CD4-positive, alpha-beta T cell treated with Interleukin-4 for 4 hours (primary cell): ENCODE measurements at regions not wholly inside any gene's neighbourhood (a gene's known extent, or its start where the extent isn't known, plus 50 kb on each side); places are given as distances from the start of the nearest gene placed in this dataset.

Experiments
- DNase-seq: peaks from one replicate; pipeline ENCODE4 v3.0.0-alpha.2; 2020

DNA sequence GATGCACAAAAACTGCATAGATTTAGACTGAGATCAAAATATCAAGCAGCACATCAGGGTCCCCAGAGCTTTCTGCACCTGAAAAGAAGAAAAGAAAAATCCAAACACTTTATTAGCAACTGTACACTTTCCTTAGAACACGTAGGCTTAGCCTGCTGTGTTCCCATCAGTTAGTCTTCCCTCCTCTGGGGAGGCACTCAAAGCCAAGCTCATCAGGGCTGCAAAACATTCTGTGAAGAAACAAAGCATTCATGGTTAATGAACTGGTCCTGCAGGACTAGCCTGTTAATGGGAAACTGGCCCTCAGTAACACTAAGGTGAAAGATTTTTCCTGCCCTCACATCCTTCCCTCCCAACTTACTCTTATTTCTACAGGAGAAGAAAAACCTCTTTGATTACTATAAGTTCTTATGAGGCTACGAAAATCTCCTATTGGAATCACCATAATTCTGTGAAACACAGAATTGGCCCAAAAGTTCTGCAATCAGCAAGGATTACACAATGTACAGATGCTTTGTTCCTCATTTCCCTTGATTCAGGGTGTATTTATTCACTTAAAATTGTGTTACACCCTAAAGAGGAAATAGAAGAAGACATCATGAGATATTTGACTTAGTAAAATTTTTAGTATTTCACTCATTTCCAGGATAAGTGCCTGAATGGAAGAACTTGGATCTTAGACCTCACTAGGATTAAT lies 901.0 kb upstream of the MAP3K7 start:
- peak; percentile 2 for DNase-seq

DNA sequence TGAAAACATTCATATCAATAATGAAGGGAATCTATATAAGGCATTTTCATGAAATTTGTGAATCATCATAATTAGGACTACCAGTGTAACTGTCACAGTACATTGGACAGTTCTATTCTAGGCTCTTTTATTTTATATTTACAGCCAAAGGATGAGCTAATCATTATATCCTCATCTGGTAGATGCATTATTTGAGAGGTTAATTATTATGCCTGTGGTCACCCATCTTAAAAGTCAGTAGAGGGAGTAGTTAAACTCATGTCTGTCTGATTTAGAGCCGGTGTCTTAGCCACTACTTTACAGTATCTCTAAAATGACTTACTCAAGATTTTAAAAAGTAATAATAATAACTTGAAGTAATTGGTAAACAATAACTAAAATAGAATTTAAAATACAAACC lies 899.3 kb upstream of the MAP3K7 start:
- no peak for DNase-seq

DNA sequence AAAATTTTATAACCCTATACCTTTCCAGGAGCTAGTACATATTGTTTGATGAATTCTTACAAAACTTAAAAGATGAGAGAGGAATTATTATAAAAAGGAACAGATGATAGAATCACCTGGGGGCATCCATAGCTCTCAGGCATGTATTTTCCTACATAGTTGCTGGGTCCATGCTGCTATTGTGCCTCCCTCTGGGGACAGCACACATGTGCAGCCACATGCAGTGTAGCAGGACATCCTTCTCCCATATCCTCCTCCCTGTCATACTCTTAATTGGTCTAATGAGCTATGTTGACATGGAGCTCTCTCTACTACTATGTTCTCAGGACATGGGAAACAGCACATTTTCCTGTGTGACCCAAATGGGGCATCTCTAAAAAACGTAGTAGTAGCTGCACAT lies 898.2 kb upstream of the MAP3K7 start:
- DNase-seq, result no peak

DNA sequence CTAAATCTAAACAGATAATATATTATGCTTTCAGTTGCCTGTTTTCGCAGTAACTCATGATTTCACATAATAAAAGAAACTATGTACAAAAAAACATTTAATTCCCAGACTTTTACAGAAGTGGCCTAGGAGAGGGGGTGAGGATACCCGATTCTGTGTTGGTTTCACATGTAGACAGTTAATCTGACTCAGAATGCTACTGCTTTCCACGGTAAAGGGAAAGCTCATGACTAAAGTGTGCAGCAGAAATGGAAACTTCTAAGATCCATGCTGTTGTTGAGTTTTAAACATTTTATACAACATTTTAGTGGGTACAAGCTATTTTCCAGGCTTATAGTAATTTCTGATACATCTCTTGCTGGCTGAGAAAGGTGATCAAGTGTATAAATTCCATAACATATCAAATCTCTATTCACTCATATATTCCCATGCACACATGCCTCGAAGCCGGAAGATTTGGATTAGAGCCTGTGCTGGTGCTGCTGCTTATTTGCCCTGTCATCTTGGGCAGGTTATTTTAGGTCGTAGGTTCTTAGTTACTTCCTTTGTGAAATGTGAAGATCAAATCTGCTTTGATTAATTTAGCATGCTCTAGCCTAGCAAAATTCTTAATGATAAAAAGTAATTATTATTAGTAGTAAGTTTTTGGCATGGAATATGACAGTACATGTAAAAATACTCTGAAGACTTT lies 896.7 kb upstream of the MAP3K7 start:
- no peak for DNase-seq

DNA sequence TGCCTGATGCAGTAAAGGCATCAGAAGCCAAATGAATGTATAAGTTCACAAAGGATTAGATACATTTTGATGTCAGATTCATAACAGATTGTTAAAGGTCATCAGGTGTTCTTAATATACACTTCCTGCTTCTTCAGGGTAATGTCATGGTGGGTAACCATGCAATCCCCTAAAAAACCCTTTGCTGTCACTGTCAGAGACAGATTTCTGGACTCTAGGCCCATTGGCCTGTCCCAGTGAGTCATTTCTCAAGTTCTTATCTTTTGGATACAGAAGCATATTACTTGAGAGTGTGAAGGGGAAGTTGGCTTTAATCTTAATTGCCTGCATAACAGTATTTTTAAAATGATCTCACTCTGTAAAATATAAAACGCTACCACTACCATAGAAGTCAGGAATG lies 895.6 kb upstream of the MAP3K7 start:
- DNase-seq, result no peak

DNA sequence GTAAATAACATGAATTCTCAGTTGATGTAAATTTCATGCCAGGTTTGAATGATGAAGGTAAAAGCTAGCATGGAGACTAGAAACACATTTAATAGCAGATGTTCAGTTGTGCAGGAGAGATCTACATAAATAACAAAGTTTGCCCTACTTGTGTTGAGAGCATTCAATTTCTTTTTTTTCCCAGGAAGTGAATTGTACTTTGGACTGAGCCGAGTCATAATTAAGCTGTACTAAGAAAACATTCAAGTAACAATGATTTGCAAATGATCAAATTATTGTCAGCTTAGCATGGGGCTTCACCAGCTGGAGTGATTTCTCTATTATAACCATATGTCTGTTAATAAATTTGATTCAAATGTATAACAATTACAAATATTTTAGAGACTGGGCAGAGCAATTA lies 893.5 kb upstream of the MAP3K7 start:
- DNase-seq, result no peak

DNA sequence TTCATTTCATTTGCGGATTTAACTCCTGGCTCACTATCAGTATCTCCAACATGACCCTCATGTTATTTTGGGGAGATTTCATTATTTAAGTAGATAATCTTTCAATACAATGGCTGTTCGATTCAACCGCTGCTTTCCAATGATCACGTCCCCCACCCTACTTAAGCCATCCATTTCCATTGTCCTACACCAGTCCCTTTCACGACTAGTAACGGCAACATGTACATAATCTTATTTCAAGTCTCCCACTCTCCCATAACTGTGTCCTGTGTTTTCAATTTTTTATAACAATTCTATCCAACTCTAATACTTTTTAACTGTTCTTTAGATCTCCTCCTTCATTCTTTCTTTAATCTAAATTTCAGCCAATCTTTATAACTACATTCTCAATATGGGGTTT lies 890.8 kb upstream of the MAP3K7 start:
- no peak for DNase-seq

DNA sequence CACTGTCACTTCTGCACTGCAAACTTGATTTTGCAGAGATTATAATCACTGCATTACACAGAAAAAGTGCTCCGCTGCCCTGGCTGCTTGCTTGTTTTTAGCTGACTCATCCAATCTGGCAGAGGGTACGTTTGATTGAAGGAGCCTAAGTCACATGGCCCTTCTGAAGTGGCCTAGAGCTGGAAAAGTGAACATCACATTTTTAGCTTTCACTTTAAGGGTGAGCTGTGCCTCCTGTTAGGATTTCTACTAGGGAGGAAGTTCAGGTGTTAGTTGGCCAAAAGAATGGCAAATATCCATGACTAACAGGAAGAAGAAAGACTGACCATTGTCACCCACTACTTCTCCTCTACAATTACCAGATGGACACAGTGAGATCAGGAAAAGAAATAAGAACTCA lies 889.1 kb upstream of the MAP3K7 start:
- no peak for DNase-seq

DNA sequence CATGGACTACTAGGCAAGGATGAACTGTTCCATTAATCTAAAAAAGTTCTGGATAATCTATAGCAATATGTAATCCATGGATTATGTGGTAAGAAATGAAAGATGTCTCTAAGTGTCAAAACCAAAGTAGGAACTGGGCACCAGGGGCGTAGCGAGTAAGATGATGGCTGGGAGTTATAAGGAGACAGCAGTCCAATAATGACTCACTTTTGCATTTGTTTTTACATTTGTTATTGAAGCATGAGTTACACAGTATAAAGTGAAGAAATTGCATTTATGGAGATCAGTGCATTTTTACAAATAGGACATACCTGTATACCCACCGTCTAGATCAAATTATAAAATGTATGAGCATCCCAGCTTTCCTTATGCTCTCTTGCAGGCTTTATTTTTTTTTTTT lies 878.5 kb upstream of the MAP3K7 start:
- DNase-seq, result no peak

DNA sequence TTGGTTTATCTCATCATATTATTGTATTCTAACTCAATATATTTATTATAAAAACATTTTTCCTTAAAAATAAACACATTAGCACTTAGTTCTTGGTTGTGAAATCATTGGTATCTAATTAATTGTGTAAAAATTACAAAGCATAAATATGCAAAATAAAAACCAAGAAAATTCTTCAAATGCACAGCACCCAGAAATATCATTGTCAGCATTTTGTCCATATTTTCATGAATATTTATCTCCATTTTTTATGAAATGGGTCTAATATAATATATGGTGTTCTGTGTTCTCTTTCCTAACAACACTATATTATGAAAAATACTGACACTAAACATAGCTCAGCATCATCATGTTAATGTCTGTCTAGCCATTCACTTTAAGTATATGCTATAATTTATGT lies 877.8 kb upstream of the MAP3K7 start:
- DNase-seq, result no peak

DNA sequence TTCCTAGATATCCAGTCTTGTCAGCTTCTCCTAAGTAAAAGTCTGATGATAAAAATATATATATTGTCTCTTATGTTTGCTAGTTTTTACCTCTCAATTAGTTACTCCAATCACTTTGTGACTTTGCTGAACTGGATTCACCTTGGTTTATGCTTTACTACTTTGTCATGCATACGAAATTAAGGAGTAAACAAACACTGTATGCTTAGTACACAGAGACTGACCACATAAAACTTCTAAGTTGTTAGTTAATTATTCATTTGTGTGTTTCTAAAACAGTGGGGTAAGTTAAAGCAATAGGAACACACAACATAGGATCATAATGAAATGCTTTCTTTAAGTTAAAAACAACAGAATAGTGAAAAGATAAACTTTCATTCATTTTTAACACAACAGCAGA lies 877.3 kb upstream of the MAP3K7 start:
- DNase-seq, result no peak

DNA sequence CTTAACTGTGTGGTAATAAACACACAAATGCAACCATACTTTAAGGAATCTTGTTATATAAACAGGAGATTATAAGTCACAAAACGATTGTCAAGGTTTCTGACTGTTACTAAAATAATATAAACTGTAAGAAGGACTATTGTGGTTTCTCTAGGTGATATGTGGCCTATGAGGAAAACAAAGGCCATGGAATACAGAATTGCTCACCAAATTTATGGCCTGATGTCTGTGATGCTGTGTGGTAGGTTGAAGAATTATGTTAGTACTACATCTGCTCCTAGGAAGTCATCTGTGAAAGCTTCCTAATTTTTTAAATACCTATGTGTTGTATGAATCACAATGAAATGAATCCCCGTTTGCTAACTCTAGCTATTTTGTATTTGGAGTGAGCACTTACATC lies 875.4 kb upstream of the MAP3K7 start:
- DNase-seq, result no peak

DNA sequence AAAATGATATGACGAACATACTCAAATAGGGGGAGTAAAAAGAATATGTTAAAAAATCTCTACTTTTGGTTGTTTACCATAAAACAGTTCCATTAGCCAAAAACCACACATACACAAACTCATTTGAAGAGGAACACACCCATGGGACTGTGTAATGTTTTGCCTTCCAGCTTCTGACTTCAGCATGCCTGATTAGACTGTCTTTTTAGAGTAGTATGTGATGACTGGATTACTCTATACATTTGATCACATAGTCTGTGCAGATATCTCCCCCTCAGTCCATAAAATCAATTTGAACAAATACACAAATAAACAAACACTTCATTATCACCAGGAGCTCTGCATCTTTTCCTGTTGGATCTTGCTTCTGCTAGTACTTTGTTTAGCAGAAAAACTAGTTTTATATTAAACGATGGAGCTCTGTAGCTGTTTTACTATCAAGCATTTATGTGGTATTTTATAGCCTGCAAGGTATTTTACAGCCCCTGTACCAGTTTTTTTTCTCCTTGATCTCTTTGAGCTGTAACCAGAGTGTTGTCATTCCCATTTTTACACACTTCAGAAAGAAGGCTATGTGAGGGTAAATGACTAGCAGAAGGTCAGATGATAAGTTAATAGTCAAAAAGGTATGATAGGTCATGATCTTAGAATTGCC lies 866.5 kb upstream of the MAP3K7 start:
- no peak for DNase-seq

DNA sequence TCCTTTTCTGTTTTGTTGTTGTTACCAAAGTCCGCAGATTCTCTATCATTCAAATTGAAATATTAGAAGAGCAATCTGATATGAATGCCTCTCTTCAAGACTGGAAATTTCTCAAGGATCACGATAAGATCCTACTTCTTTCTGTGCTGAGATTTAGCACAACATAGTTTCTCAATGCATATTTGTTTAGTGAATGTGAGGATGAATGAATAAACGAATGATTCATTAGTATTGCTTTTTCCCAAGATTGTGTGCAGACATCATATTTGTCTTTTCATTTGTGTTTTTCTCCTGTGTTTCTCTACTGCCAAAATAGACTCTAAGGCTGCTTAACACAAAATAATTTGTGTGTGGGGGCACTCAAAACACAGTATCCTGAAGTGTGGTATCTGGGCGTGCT lies 862.7 kb upstream of the MAP3K7 start:
- DNase-seq, result no peak

DNA sequence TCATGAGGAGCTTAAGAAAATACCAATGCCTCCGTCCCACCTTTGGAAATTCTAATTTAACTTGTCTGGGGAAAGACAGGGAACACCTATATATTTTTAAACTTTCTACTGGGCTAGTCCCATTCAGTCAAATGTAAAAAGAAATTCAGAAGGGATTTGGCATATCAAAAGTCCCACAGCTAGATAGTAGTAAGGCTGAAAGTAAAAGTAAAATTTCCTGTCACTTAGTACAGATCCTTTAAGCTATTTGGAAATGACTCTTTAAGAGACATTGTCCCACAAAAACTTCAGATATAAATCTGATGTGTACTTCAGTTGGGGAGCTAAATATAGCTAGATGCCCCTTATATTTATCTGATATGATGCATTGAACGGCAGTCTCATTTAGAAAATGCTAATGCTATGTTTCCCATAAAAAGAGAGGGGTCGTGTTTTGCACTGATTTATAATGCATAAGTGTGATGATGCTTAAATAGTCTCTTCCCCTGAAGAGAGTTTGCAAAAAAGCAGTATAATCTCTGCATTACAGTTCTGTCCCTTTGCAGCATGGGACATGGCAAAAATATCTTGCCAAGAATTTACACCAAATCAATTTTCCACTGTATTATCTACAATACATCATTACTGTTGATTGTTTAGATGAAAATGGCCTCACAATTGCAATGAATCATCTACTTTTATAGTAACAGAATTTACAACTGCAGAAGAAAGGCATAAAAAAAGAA lies 860.8 kb upstream of the MAP3K7 start:
- no peak for DNase-seq

DNA sequence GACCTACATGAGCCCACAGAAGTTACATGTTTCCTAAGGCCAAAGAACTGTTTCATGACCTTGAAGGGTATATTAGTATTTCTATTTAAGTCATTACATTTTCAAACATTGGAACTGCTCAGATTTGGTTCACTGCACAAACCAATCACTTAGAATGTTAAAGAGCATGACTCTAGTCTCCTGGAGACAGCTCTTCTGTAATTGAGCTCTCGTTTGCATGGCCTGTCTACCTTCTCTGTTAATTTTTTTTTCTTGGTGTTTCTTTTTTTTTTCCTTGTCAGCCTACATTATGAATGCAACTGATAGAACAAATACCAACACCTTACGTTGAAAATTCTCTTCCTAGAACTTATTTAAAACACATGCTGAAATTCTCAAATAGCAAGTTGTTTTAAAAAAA lies 860.2 kb upstream of the MAP3K7 start:
- DNase-seq, result no peak

DNA sequence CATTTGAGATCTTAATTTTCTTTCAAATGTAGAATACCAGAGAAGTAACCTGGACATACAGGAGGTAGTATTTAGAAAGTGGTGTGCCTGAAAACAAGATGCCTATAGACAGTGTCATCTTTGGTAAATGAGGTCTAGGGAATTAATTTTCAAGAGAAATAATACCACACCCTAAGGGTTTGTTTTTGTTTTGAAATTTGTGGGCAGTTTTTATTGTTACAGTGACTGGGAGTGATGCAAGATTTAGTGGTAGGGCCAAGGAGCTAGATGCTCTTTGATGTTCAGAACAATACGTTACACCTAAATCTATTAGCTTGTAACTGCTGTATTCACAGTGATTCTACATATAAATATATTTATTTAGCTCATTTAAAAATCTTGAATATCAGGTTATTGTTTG lies 856.5 kb upstream of the MAP3K7 start:
- DNase-seq, result no peak

DNA sequence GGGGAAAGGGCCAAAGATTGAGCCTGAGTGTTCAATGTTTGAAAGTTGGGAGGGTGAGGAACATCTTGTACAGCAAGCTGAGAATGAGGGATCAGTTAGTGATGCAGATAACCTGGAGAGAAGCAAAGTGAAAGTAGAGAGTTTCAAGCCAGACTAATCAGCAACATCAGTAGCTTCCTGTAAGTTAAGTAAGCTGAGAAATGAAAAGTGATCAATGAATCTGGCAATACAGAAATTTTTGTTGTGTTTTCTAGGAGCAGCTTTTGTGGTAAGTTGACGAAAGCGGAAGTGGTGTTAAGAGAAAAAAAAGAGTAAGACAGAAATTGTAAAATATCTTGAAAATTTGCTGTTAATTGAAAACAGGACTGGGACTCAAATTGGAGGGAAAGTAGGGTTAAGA lies 855.5 kb upstream of the MAP3K7 start:
- no peak for DNase-seq

DNA sequence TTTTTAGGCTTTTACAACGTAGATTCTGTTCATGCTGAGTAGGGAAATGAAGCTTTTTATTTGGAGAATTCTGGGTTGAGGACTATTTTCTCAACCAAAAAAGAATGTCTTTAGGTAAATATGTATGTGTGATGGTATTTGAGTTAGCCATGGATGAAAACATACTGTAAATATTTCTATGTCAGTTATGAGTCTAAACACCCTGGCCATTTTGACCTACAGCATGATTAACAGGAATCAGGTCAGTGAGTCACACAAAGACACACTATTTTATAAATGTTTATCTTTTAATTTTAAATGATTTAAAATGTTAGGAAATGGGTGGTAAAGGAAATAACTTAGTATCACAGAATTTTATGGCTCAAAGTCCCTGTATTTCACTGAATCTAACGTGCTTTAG lies 851.7 kb upstream of the MAP3K7 start:
- DNase-seq, result no peak

DNA sequence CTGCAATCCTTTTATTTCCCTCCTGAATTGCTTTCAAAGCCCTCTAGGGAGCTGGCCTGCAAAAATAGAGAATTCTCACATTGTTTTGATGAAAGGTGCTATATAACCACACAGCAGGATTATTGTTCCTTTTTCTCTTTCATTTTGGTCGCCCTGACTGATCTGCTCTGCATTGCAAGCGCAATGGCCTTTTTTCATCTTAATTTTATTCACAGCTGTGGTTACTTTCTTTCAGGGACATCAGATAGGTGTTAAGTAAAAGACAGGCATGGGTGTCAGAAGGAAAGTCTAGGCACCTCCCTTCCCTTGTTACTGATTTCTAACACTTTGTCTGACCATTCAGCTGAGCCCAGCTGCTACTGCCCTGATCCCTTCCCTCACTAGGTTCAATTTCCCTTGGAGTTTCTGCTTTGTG lies 850.5 kb upstream of the MAP3K7 start:
- no peak for DNase-seq

DNA sequence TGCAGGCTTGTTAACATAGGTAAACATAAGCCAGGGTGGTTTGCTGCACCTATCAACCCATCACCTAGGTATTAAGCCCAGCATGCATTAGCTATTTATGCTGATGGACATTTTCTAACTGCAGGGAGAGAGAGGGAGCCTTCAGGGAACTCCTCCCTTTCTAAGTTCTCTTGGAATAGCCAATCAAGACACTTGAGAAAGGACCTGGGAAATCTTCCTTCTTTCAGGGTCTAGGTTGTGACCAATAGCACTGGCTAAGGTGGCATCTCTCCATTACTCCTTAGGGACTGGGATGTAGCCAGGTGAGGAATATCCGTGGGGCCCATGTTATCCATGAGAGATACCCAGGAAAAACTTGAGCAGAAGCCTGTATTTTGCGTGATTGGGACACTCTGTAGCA lies 849.6 kb upstream of the MAP3K7 start:
- no peak for DNase-seq

DNA sequence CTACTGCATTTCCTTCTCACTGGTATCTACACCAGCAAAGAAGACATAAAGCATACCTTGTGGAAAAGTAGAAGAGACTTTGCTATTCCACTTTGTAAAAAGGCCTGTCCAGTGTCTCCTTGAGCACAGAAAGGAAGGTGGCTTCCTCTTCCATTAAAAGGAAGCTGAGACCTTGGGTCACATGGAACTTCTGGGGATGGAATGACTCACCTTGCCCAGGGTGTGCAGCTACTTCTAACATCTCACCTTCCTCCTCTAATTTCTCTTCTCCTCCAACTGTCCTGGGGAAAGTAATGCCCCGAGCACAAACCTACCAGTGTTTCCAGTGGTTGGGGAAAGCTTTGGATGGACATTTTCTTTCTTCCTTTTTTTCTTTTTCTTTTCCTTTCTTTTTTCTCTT lies 848.8 kb upstream of the MAP3K7 start:
- DNase-seq, result no peak

DNA sequence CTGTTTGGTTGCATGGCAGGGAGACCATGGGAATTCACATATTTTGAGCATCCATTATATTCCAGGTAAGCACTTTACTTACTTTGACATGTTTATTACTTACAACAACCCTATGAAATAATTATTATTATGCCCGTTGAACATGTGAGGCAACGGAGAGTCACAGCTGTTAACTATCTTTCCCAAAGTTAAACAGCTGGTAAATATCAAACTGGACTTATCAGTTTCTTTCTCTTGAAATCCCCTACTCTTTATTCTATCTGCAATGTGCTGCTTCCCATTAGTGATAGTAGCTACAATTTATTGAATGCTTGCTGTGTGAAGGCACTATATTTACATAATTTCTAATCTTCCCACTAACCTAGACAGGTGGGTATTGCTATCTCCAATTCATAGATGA lies 847.7 kb upstream of the MAP3K7 start:
- DNase-seq, result no peak
